ENCODE measurements at regions not wholly inside any gene's neighbourhood (a gene's known extent, or its start where the extent isn't known, plus 50 kb on each side); places are given as distances from the start of the nearest gene placed in this dataset.

DNA sequence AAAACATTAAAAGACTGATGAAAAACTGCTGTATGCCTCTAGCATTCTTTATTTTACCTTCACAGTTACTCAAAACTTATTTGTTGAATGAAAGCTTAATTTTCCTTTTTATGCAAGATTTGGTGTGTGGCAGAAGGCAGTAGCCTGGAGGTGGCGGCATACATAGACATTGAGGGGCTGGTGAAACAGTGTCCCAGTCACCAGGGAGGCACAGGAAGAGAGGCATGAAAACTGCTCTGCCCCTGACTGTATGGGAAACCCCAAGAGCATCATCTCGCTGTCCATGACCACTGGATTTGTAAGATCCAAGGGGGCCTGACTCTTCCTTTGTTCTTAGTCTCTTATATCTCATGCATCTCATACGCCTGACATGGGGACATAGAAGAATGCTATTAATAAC, 493.7 kb upstream of the GOLIM4 start:
- no peak overlapping the region for H3K4me2 ChIP-seq
- H4K20me1 ChIP-seq (replicated peaks; ENCODE audit: insufficient read depth), result no peaks in the 10 kb centered on the region
- TF ChIP-seq, protein P1, sequence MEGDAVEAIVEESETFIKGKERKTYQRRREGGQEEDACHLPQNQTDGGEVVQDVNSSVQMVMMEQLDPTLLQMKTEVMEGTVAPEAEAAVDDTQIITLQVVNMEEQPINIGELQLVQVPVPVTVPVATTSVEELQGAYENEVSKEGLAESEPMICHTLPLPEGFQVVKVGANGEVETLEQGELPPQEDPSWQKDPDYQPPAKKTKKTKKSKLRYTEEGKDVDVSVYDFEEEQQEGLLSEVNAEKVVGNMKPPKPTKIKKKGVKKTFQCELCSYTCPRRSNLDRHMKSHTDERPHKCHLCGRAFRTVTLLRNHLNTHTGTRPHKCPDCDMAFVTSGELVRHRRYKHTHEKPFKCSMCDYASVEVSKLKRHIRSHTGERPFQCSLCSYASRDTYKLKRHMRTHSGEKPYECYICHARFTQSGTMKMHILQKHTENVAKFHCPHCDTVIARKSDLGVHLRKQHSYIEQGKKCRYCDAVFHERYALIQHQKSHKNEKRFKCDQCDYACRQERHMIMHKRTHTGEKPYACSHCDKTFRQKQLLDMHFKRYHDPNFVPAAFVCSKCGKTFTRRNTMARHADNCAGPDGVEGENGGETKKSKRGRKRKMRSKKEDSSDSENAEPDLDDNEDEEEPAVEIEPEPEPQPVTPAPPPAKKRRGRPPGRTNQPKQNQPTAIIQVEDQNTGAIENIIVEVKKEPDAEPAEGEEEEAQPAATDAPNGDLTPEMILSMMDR (conservative IDR thresholded peaks at IDR 0.05; ENCODE audit: low read depth in 2 of 2), result peak; percentile 23 to 38; a peak in 2 of 4 replicates
- TF ChIP-seq JUNB (IDR thresholded peaks at IDR 0.05; ENCODE audit: unreplicated experiment), result no peak
- TF ChIP-seq, protein P2, sequence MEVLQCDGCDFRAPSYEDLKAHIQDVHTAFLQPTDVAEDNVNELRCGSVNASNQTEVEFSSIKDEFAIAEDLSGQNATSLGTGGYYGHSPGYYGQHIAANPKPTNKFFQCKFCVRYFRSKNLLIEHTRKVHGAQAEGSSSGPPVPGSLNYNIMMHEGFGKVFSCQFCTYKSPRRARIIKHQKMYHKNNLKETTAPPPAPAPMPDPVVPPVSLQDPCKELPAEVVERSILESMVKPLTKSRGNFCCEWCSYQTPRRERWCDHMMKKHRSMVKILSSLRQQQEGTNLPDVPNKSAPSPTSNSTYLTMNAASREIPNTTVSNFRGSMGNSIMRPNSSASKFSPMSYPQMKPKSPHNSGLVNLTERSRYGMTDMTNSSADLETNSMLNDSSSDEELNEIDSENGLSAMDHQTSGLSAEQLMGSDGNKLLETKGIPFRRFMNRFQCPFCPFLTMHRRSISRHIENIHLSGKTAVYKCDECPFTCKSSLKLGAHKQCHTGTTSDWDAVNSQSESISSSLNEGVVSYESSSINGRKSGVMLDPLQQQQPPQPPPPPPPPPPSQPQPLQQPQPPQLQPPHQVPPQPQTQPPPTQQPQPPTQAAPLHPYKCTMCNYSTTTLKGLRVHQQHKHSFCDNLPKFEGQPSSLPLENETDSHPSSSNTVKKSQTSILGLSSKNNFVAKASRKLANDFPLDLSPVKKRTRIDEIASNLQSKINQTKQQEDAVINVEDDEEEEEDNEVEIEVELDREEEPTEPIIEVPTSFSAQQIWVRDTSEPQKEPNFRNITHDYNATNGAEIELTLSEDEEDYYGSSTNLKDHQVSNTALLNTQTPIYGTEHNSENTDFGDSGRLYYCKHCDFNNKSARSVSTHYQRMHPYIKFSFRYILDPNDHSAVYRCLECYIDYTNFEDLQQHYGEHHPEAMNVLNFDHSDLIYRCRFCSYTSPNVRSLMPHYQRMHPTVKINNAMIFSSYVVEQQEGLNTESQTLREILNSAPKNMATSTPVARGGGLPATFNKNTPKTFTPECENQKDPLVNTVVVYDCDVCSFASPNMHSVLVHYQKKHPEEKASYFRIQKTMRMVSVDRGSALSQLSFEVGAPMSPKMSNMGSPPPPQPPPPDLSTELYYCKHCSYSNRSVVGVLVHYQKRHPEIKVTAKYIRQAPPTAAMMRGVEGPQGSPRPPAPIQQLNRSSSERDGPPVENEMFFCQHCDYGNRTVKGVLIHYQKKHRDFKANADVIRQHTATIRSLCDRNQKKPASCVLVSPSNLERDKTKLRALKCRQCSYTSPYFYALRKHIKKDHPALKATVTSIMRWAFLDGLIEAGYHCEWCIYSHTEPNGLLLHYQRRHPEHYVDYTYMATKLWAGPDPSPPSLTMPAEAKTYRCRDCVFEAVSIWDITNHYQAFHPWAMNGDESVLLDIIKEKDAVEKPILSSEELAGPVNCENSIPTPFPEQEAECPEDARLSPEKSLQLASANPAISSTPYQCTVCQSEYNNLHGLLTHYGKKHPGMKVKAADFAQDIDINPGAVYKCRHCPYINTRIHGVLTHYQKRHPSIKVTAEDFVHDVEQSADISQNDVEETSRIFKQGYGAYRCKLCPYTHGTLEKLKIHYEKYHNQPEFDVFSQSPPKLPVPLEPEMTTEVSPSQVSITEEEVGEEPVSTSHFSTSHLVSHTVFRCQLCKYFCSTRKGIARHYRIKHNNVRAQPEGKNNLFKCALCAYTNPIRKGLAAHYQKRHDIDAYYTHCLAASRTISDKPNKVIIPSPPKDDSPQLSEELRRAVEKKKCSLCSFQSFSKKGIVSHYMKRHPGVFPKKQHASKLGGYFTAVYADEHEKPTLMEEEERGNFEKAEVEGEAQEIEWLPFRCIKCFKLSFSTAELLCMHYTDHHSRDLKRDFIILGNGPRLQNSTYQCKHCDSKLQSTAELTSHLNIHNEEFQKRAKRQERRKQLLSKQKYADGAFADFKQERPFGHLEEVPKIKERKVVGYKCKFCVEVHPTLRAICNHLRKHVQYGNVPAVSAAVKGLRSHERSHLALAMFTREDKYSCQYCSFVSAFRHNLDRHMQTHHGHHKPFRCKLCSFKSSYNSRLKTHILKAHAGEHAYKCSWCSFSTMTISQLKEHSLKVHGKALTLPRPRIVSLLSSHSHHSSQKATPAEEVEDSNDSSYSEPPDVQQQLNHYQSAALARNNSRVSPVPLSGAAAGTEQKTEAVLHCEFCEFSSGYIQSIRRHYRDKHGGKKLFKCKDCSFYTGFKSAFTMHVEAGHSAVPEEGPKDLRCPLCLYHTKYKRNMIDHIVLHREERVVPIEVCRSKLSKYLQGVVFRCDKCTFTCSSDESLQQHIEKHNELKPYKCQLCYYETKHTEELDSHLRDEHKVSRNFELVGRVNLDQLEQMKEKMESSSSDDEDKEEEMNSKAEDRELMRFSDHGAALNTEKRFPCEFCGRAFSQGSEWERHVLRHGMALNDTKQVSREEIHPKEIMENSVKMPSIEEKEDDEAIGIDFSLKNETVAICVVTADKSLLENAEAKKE (CRISPR knock-in tag; IDR thresholded peaks at IDR 0.05), result no peak
- TF ChIP-seq, protein P3, sequence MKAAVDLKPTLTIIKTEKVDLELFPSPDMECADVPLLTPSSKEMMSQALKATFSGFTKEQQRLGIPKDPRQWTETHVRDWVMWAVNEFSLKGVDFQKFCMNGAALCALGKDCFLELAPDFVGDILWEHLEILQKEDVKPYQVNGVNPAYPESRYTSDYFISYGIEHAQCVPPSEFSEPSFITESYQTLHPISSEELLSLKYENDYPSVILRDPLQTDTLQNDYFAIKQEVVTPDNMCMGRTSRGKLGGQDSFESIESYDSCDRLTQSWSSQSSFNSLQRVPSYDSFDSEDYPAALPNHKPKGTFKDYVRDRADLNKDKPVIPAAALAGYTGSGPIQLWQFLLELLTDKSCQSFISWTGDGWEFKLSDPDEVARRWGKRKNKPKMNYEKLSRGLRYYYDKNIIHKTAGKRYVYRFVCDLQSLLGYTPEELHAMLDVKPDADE (IDR thresholded peaks at IDR 0.05), result no peak
- Mint-ChIP-seq H3K4me1 (peaks cover 39% of the 10 kb centered on the region), H3K36me3 (ENCODE audit: low read depth) (no peaks in the 10 kb centered on the region), H3K27me3 (ENCODE audit: insufficient read depth, low read depth, poor library complexity) (no peaks in the 10 kb centered on the region), H3K27ac (no peak overlapping the region), H3K9me3 (no peaks in the 10 kb centered on the region), H3K4me3 (no peak overlapping the region)
- no peak overlapping the region for H3K27ac ChIP-seq (ENCODE audit: low read depth)
- DNase-seq (ENCODE audit: low spot score) (no peak), ATAC-seq (peak; percentile 65; the same call in 2 of the 3 replicates)
- no peak overlapping the region for H3K4me3 ChIP-seq
- 0 out of 2 replicates have a peak, but pooled peaks cover 5% of the 10 kb centered on the region for H3K9me2 ChIP-seq (ENCODE audit: insufficient read depth)
- H2AFZ ChIP-seq, result no peak overlapping the region
- H3K4me1 ChIP-seq (ENCODE audit: insufficient read depth), result peaks cover 24% of the 10 kb centered on the region
- no peaks in the 10 kb centered on the region for H3K36me3 ChIP-seq (ENCODE audit: insufficient read depth)
- H3F3A ChIP-seq (replicated peaks; ENCODE audit: low read depth), result no peaks in the 10 kb centered on the region
- no peaks in the 10 kb centered on the region for H3K79me2 ChIP-seq (replicated peaks; ENCODE audit: insufficient read depth)
- no peaks in the 10 kb centered on the region for H3K27me3 ChIP-seq (ENCODE audit: insufficient read depth)

Measured in GM23338 (cell line).